ENCODE measurements at regions not wholly inside any gene's neighbourhood (a gene's known extent, or its start where the extent isn't known, plus 50 kb on each side); places are given as distances from the start of the nearest gene placed in this dataset.

GRCh38 chr14:89652352-89652751, 235.3 kb upstream of the FOXN3 start:
- H3K4me3 Mint-ChIP-seq: no peak overlapping the region
- no peak for DNase-seq (ENCODE audit: low spot score in 2 of 2, unreplicated experiment in 2 of 2)
- TF ChIP-seq CTCF (IDR thresholded peaks at IDR 0.05; ENCODE audit: unreplicated experiment): no peak
- H3K4me1 Mint-ChIP-seq: peaks cover 6% of the 10 kb centered on the region
- peaks cover 12% of the 10 kb centered on the region for H3K9me3 Mint-ChIP-seq
- peaks cover 3% of the 10 kb centered on the region for H3K36me3 Mint-ChIP-seq
- no peak overlapping the region for H3K27ac Mint-ChIP-seq
- H3K27me3 Mint-ChIP-seq (ENCODE audit: low read depth): no peaks in the 10 kb centered on the region

GRCh38 chr14:89651805-89652204, 234.8 kb upstream of the FOXN3 start:
- TF ChIP-seq CTCF (IDR thresholded peaks at IDR 0.05; ENCODE audit: unreplicated experiment): no peak
- Mint-ChIP-seq H3K4me3 (no peak overlapping the region), H3K36me3 (no peaks in the 10 kb centered on the region), H3K27ac (peak overlapping the region; percentile 36), H3K27me3 (ENCODE audit: low read depth) (no peaks in the 10 kb centered on the region), H3K9me3 (peaks cover 7% of the 10 kb centered on the region), H3K4me1 (peaks cover 6% of the 10 kb centered on the region)
- no peak for DNase-seq (ENCODE audit: low spot score in 2 of 2, unreplicated experiment in 2 of 2)

- TF ChIP-seq CTCF (IDR thresholded peaks at IDR 0.05; ENCODE audit: unreplicated experiment): no peak
- no peak for DNase-seq (ENCODE audit: low spot score in 2 of 2, unreplicated experiment in 2 of 2)
- H3K27me3 Mint-ChIP-seq (ENCODE audit: low read depth): no peaks in the 10 kb centered on the region
- H3K4me1 Mint-ChIP-seq: peaks cover 6% of the 10 kb centered on the region
- no peaks in the 10 kb centered on the region for H3K36me3 Mint-ChIP-seq
- H3K9me3 Mint-ChIP-seq: peaks cover 3% of the 10 kb centered on the region
- H3K27ac Mint-ChIP-seq: no peak overlapping the region
- H3K4me3 Mint-ChIP-seq: no peak overlapping the region
Observed at GRCh38 chr14:89650077-89650978, 233.3 kb upstream of the FOXN3 start.

GRCh38 chr14:89649451-89650075, 232.5 kb upstream of the FOXN3 start:
- H3K9me3 Mint-ChIP-seq: peaks cover 3% of the 10 kb centered on the region
- H3K4me3 Mint-ChIP-seq: no peak overlapping the region
- TF ChIP-seq CTCF (IDR thresholded peaks at IDR 0.05; ENCODE audit: unreplicated experiment): no peak
- no peaks in the 10 kb centered on the region for H3K27me3 Mint-ChIP-seq (ENCODE audit: low read depth)
- no peak overlapping the region for H3K27ac Mint-ChIP-seq
- H3K4me1 Mint-ChIP-seq: peaks cover 6% of the 10 kb centered on the region
- no peaks in the 10 kb centered on the region for H3K36me3 Mint-ChIP-seq
- no peak for DNase-seq (ENCODE audit: low spot score in 2 of 2, unreplicated experiment in 2 of 2)

- DNase-seq (ENCODE audit: low spot score in 2 of 2, unreplicated experiment in 2 of 2): no peak
- H3K27ac Mint-ChIP-seq: no peak overlapping the region
- H3K4me1 Mint-ChIP-seq: peaks cover 6% of the 10 kb centered on the region
- peaks cover 2% of the 10 kb centered on the region for H3K9me3 Mint-ChIP-seq
- no peak for TF ChIP-seq CTCF (IDR thresholded peaks at IDR 0.05; ENCODE audit: unreplicated experiment)
- no peaks in the 10 kb centered on the region for H3K36me3 Mint-ChIP-seq
- H3K27me3 Mint-ChIP-seq (ENCODE audit: low read depth): no peaks in the 10 kb centered on the region
- H3K4me3 Mint-ChIP-seq: no peak overlapping the region
Observed at GRCh38 chr14:89648924-89649323, 231.9 kb upstream of the FOXN3 start.

All from mesothelial cell of epicardium (in vitro differentiated cells).